Stimulated activated CD8-positive, alpha-beta memory T cell treated with anti-CD3 and anti-CD28 coated beads, Interleukin-12 subunit alpha, Interleukin-12 subunit beta, amount 100 ng/mL, for 24 hours (primary cell): ENCODE measurements at regions not wholly inside any gene's neighbourhood (a gene's known extent, or its start where the extent isn't known, plus 50 kb on each side); places are given as distances from the start of the nearest gene placed in this dataset.

Experiments used
- DNase-seq: peaks from one replicate; pipeline ENCODE4 v3.0.0-alpha.2; 2020; ENCODE audit errors: extremely low read depth

DNA sequence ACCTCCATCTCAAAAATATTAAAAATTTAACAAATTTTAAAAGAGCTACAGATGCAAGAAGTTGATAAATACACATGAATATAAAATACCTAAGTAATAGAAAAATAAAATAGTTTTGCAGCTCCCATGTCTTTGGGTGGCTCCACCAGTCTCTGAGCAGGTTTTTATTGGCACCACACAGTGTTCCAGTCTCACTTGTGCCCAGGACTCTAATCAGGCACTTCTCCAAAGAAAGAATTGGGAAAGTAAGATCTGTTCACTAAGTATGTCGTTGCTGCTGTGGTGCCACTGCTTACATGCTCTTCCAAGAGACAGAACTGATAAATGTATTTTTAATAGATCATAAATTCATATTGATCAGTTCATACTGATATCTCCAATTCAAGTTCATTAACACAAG lies 92.5 kb upstream of the ABI3BP start:
- no peak for DNase-seq

GRCh38 chr3:101084404-101084803 lies 91.2 kb upstream of the ABI3BP start:
- no peak for DNase-seq

- no peak for DNase-seq
These were observed 88.8 kb upstream of the ABI3BP start for GRCh38 chr3:101081999-101082398.

DNA sequence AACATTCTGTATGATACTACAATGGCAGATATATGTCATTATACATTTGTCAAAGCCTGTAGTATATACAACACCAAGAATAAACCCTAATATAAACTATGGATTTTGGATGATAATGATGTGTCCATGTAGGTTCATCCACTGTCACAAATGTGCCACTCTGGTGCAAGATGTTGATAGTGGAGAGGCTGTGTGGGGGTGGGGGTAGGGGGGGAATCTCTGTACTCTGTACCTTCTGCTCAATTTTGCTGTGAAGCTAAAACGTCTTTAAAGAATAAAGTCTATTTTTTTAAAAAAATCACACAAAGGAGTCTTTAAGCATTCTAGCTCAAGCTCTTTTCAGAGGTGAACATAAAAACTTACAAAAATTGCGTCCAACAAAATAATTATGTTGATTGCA lies 88.2 kb upstream of the ABI3BP start:
- no peak for DNase-seq

DNA sequence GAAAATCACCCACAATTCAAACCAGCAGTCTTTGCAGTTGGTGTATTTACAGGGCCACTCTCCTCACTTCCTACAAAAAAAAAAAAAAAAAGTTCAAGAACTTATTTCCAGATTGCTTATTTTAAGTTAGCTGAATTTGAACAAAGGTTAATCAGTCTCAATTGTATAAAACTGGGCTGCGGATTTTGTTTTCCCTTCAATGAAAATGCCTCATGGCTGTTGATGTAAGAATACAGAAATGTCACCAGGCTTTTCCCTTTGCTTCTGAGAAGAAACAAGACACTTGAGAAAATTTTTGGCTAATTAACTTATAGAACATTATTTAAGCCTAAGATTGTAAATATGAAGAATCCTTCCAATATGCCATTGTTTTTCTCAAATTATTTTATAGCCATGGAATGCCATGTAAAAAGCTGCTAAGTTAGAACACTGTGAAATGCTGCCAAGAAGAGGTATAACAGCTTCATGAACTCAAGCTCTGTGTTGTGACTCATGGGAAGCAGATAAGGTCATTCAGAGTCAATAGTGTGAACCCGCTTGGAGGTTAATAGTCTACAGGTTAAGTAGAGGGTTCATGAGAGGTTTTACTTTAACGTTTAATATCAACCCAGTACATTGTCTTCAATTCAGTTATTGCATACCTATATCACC lies 84.3 kb upstream of the ABI3BP start:
- DNase-seq: no peak

- DNase-seq: no peak
These were observed 81.3 kb upstream of the ABI3BP start for GRCh38 chr3:101074518-101074917.

DNA sequence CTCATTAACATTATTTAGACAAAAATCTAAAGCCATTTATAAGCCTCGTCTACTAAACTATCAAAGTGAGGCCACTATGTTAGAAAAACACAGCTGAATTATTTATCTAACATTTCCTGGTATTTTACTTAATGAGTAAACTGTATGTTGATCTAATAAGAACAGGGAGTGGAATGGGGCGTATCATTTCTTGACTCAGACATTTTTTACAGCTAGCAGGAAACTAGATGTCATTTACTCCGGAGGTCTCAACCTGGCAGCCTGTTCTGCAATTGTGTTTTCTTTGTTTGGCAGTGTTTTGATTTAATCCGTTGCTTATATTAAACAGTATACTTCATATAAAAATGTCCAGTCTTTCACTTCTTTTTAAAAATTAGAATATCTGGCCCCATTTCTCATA lies 79.1 kb upstream of the ABI3BP start:
- DNase-seq: no peak

GRCh38 chr3:101070799-101071121 lies 77.5 kb upstream of the ABI3BP start:
- DNase-seq: no peak

DNA sequence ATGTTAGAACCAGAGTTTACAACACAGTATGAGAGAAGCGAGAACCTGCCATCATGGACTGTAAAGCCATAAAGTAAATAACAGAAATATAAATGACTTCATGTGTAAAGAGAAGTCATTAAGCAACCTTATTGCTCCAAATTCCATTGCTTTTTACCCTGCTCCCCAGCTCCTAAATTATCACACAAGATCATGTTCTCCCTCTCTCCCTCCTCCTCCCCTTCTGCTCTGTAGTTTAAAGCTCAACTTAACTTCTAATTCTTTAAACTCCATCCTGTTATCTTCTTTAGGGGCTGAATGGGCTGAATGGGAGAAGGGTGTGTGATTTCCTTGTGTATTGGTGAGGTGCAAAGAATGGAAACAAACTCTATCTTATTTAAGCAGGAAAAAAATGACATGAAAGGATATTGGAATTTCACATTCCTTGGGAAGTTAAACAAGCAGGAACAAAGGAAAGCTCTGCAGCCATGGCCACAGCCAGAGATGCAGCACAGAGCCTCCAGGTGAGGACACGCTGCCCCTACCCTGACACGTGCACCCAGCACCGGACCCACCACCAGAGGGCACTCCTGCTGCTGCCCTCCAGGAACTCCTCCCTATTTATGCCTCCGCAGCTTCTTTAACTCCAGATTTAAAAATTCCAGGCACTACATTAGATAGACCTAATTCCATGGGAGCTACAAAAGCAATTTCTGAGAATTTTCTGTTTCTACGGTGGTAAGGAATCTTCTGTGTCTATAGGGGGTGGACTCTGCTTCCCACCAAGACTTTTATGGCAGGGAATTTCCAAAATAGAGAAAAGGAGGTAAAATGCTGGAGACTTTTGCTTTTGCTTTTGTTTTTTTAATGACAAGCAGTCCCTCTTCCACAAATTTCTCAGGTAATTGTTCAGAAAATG lies 76.9 kb upstream of the ABI3BP start:
- peak; percentile 19 for DNase-seq

GRCh38 chr3:101068876-101069606 lies 75.8 kb upstream of the ABI3BP start:
- DNase-seq: no peak

DNA sequence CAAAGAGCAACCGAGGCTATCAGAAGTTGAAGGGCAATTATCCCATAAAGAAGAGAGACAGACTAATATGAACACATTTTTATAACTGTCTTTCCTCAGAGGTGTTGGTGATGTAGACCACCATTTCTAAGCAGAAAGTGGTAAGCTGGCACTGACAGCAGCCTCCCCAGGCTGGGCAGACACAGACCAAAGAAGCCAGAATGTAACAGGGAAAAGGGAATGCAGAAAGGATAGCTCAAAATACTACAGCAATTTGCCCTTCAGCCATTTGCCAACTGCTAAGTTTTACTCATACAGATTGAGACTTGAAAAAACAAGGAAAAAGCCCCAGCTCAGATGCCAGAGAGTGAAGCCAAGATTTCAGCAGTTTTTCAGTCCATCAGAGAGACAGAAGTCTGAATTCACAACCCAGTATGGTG lies 73.5 kb upstream of the ABI3BP start:
- DNase-seq: no peak

- no peak for DNase-seq
These were observed 72.7 kb upstream of the ABI3BP start for GRCh38 chr3:101065962-101066361.

DNA sequence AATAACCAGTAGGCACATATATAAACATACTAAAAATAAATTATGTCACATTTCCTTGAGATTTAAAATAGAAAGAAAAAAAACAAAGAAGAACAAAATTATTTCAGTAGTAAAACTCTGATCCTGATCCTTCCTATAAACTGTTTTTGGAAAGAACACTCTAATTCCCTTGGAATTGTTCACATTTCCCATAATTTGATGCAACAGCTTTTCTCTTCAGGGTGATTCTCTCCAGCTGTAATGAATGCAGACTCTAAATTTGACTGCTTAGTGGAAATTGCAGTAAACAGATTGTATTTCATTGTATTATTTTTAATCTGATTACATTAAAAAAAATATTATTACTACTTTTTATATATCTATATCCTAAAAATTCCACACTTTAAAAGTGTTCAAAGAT lies 70.2 kb upstream of the ABI3BP start:
- no peak for DNase-seq

DNA sequence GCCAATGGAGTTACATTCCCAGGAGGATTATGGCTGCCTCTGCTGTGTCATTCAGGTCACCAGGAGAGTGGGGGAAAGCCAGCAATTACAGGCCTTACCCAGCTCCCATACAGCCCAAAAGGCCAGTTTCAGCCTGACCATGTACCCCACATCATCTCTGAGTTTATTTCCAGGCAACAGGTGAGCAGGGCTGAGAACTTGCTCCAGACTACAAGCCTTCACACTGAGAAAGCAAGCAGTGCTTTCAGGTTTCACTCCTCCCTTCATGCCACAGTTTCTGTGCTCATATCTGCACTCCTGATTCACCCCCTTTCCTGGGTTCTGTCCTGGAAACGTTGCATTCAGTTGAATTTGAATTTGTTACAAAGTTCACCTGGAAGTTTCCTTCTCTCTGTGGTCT lies 68.1 kb upstream of the ABI3BP start:
- no peak for DNase-seq

DNA sequence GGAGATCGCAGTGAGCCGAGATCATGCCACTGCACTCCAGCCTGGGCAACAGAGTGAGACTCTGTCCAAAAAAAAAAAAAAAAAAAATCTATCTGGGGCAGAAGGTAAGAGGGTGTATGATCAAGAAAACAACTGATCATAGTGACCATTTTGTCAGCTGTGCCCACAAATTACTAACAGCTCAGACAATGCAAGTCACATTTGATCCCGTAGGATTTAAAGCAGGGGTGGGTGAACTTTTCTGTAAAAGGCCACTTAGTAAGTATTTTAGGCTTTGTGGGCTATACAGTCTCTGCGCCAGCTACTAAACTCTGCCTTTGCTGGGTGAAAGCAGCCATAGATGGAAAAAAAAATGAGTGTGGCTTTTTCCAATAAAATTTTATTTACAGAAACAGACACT lies 57.6 kb upstream of the ABI3BP start:
- no peak for DNase-seq

- no peak for DNase-seq
These were observed 56.8 kb upstream of the ABI3BP start for GRCh38 chr3:101050046-101050445.

- DNase-seq: no peak
These were observed 56.3 kb upstream of the ABI3BP start for GRCh38 chr3:101049532-101049931.

DNA sequence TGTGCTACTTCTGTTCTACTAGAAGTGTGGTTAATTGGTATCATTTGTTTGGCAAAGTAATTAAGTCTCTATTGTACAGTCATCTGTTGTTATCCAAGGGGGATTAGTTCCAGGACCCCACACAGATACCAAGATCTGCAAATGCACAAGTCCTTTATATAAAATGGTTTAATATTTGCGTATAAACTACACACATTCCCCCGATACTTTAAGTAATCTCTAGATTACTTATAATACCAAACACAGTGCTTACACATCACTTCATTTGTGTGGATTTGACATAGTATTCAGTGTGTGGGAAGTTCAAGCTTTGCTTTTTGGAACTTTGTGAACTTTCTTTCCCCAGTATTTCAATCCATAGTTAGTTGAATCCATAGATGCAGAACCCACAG lies 50.5 kb upstream of the ABI3BP start:
- DNase-seq: no peak

- DNase-seq: no peak
These were observed 49.9 kb upstream of the ABI3BP start for GRCh38 chr3:101042996-101043686.
